GM23338 (cell line): ENCODE measurements at regions not wholly inside any gene's neighbourhood (a gene's known extent, or its start where the extent isn't known, plus 50 kb on each side); places are given as distances from the start of the nearest gene placed in this dataset.
"Not testable (repeated sequence)": the region's sequence is repeated elsewhere in the genome, so short reads cannot be mapped to it uniquely, and the experiment has no call there.

Experiments
- ATAC-seq: fragments of 200-7000 bp; cut with Tn5 transposase; 3 replicates; pipeline ENCODE4 v1.9.1; 2020
- DNase-seq: peaks from one replicate; pipeline ENCODE4 v3.0.0-alpha.2; 2015; ENCODE audit warnings: low spot score
- H2AFZ ChIP-seq: fragments of 200-600 bp; sonication (generic); 2 replicates; pipeline ENCODE4 v1.8.0; 2016; ENCODE audit warnings: antibody characterized with exemption, mild to moderate bottlenecking, moderate library complexity
- H3F3A ChIP-seq: fragments of 200-600 bp; sonication (generic); replicated peaks from 2 replicates; pipeline ENCODE4 v1.8.0; 2017; ENCODE audit warnings: antibody characterized with exemption, mixed run types, low read depth
- H3K27ac ChIP-seq: fragments of 200-600 bp; sonication (generic); 2 replicates; pipeline ENCODE4 v1.6.1; 2016; ENCODE audit warnings: low read depth
- H3K27me3 ChIP-seq: fragments of 200-600 bp; sonication (generic); 2 replicates; pipeline ENCODE4 v1.8.0; 2016; ENCODE audit warnings: mild to moderate bottlenecking, mixed run types, moderate library complexity; ENCODE audit not compliant: insufficient read depth
- H3K36me3 ChIP-seq: fragments of 200-600 bp; sonication (generic); 2 replicates; pipeline ENCODE4 v1.8.0; 2016; ENCODE audit warnings: mild to moderate bottlenecking; ENCODE audit not compliant: insufficient read depth
- H3K4me1 ChIP-seq: fragments of 200-600 bp; sonication (generic); 2 replicates; pipeline ENCODE4 v1.8.0; 2016; ENCODE audit warnings: mild to moderate bottlenecking, moderate library complexity; ENCODE audit not compliant: insufficient read depth
- H3K4me2 ChIP-seq: fragments of 200-600 bp; sonication (generic); 2 replicates; pipeline ENCODE4 v1.7.1; 2017; ENCODE audit warnings: mixed run types
- H3K4me3 ChIP-seq: fragments of 200-600 bp; sonication (generic); 2 replicates; pipeline ENCODE4 v1.6.1; 2016; ENCODE audit warnings: mixed run types
- H3K79me2 ChIP-seq: fragments of 200-600 bp; sonication (generic); replicated peaks from 2 replicates; pipeline ENCODE4 v1.8.0; 2017; ENCODE audit warnings: mild to moderate bottlenecking; ENCODE audit not compliant: insufficient read depth
- H3K9me2 ChIP-seq: fragments of 200-600 bp; sonication (generic); 2 replicates; pipeline ENCODE4 v1.8.0; 2017; ENCODE audit not compliant: insufficient read depth
- H4K20me1 ChIP-seq: fragments of 200-600 bp; sonication (generic); replicated peaks from 2 replicates; pipeline ENCODE4 v1.8.0; 2017; ENCODE audit warnings: mild to moderate bottlenecking; ENCODE audit not compliant: insufficient read depth
- H3K27ac Mint-ChIP-seq: 2 replicates; pipeline ENCODE4 v1.8.0; 2020; ENCODE audit warnings: inconsistent platforms, mild to moderate bottlenecking, moderate library complexity, mixed read lengths
- H3K27me3 Mint-ChIP-seq: 3 replicates; pipeline ENCODE4 v1.8.0; 2022; ENCODE audit warnings: low read depth, mild to moderate bottlenecking, moderate library complexity, mixed read lengths, inconsistent platforms; ENCODE audit not compliant: insufficient read depth, poor library complexity
- H3K36me3 Mint-ChIP-seq: 3 replicates; pipeline ENCODE4 v1.8.0; 2021; ENCODE audit warnings: low read depth, mild to moderate bottlenecking, inconsistent platforms, moderate library complexity, mixed read lengths
- H3K4me1 Mint-ChIP-seq: 3 replicates; pipeline ENCODE4 v1.8.0; 2020; ENCODE audit warnings: mild to moderate bottlenecking, inconsistent platforms, mixed read lengths
- H3K4me3 Mint-ChIP-seq: 3 replicates; pipeline ENCODE4 v1.8.0; 2021; ENCODE audit warnings: moderate library complexity, mild to moderate bottlenecking, inconsistent platforms, mixed read lengths
- H3K9me3 Mint-ChIP-seq: 3 replicates; pipeline ENCODE4 v1.8.0; 2020; ENCODE audit warnings: moderate library complexity, mild to moderate bottlenecking, inconsistent platforms, mixed read lengths
- CREB1 ChIP-seq: fragments of 250-450 bp; sonication (Bioruptor Pico); IDR thresholded peaks from 2 replicates; pipeline ENCODE4 v1.5.0; 2020; ENCODE audit warnings: low read depth, mild to moderate bottlenecking, moderate library complexity
- CTCF ChIP-seq, 2 experiments: fragments of 200-600 bp in 1 of 2; sonication (generic) in 1 of 2; conservative IDR thresholded peaks; 2 replicates each; pipeline versions ENCODE4 v1.5.1 to v1.6.1; 2016 to 2017; ENCODE audit warnings: antibody characterized with exemption in 2 of 2, low read depth in 2 of 2, mild to moderate bottlenecking in 2 of 2, moderate library complexity in 1 of 2
- ETS1 ChIP-seq: IDR thresholded peaks from 2 replicates; pipeline ENCODE4 v1.6.1; 2016; ENCODE audit warnings: antibody characterized with exemption
- EZH2 ChIP-seq: fragments of 200-600 bp; sonication (generic); IDR thresholded peaks from one replicate; pipeline ENCODE4 v1.8.0; 2017; ENCODE audit warnings: antibody characterized with exemption, mild to moderate bottlenecking, low read depth; ENCODE audit not compliant: unreplicated experiment
- EZH2phosphoT487 ChIP-seq: fragments of 200-600 bp; sonication (generic); IDR thresholded peaks from one replicate; pipeline ENCODE4 v1.8.1; 2018; ENCODE audit warnings: antibody characterized with exemption; ENCODE audit not compliant: unreplicated experiment
- NANOG ChIP-seq: IDR thresholded peaks from 2 replicates; pipeline ENCODE4 v1.6.1; 2016; ENCODE audit warnings: antibody characterized with exemption, borderline replicate concordance
- POLR2AphosphoS5 ChIP-seq: IDR thresholded peaks from 2 replicates; pipeline ENCODE4 v1.6.1; 2016; ENCODE audit warnings: antibody characterized with exemption, low read depth
- STAT1 ChIP-seq: IDR thresholded peaks from one replicate; pipeline ENCODE4 v1.6.1; 2016; ENCODE audit warnings: antibody characterized with exemption; ENCODE audit not compliant: unreplicated experiment
- ZNF114 ChIP-seq: fragments of 250-450 bp; sonication (Bioruptor Pico); IDR thresholded peaks from 2 replicates; pipeline ENCODE4 v1.5.0; 2020; ENCODE audit warnings: mild to moderate bottlenecking, moderate library complexity

- H4K20me1 ChIP-seq, result no peaks in the 10 kb centered on the region
- no peak for TF ChIP-seq POLR2AphosphoS5
- TF ChIP-seq STAT1, result no peak
- no peak for TF ChIP-seq EZH2
- TF ChIP-seq NANOG, result no peak
- TF ChIP-seq CREB1 (CRISPR knock-in tag), result no peak
- no peak for TF ChIP-seq ETS1
- no peak for TF ChIP-seq ZNF114
- no peak for TF ChIP-seq CTCF (conservative IDR thresholded peaks at IDR 0.05; ENCODE audit: low read depth in 2 of 2)
- TF ChIP-seq EZH2phosphoT487, result no peak
- Mint-ChIP-seq H3K4me1 (peaks cover 8% of the 10 kb centered on the region), H3K27me3 (peaks cover 8% of the 10 kb centered on the region), H3K4me3 (no peak overlapping the region), H3K36me3 (peaks cover 66% of the 10 kb centered on the region), H3K27ac (no peak overlapping the region), H3K9me3 (peaks cover 14% of the 10 kb centered on the region; the same call in 2 of the 3 replicates)
- no peaks in the 10 kb centered on the region for H3K27me3 ChIP-seq
- H3K4me3 ChIP-seq, result no peak overlapping the region
- no peak overlapping the region for H3K4me2 ChIP-seq
- no peaks in the 10 kb centered on the region for H3K4me1 ChIP-seq
- peaks cover 11% of the 10 kb centered on the region; the same call in 1 of the 2 replicates for H3K36me3 ChIP-seq
- H3K27ac ChIP-seq, result no peak overlapping the region
- no peaks in the 10 kb centered on the region for H3K9me2 ChIP-seq
- no peaks in the 10 kb centered on the region for H3K79me2 ChIP-seq
- H3F3A ChIP-seq, result 0 out of 2 replicates have a peak, but pooled peaks cover 3% of the 10 kb centered on the region
- DNase-seq (no peak), ATAC-seq (no peak)
- H2AFZ ChIP-seq, result no peak overlapping the region
Measured at GRCh38 chr18:35905436-35905835, 67.0 kb upstream of the RMP24 start.

GRCh38 chr18:35906291-35906690 lies 66.2 kb upstream of the RMP24 start:
- peaks cover 14% of the 10 kb centered on the region; the same call in 2 of the 3 replicates for H3K9me3 Mint-ChIP-seq
- not testable (repeated sequence) for H3K9me2 ChIP-seq, H4K20me1 ChIP-seq, ATAC-seq, H3F3A ChIP-seq, H2AFZ ChIP-seq, H3K27me3 Mint-ChIP-seq, H3K27ac Mint-ChIP-seq, H3K4me3 ChIP-seq, H3K79me2 ChIP-seq, H3K4me1 ChIP-seq, H3K4me2 ChIP-seq, DNase-seq, H3K4me1 Mint-ChIP-seq, H3K4me3 Mint-ChIP-seq, H3K27ac ChIP-seq, H3K27me3 ChIP-seq
- H3K36me3 ChIP-seq, result peaks cover 16% of the 10 kb centered on the region; the same call in 1 of the 2 replicates
- peaks cover 62% of the 10 kb centered on the region for H3K36me3 Mint-ChIP-seq
